GM12892 (cell line): ENCODE measurements at regions not wholly inside any gene's neighbourhood (a gene's known extent, or its start where the extent isn't known, plus 50 kb on each side); places are given as distances from the start of the nearest gene placed in this dataset.

Experiments used
- DNase-seq: peaks from one replicate; pipeline ENCODE4 v3.0.0; 2011; ENCODE audit not compliant: insufficient read length
- FAIRE-seq: peaks from 2 replicates; lab custom pipeline; 2011; peaks lifted over from hg19 to GRCh38; lab: Jason Lieb, UNC
- POLR2A ChIP-seq: IDR thresholded peaks from 2 replicates; pipeline ENCODE4 v1.6.1; 2011; ENCODE audit warnings: low read depth, low read length, control low read depth
- POLR2AphosphoS5 ChIP-seq: IDR thresholded peaks from 2 replicates; pipeline ENCODE4 v1.6.1; 2011; ENCODE audit warnings: low read depth, low read length, control low read depth
- TAF1 ChIP-seq: IDR thresholded peaks from 2 replicates; pipeline ENCODE4 v1.6.1; 2011; ENCODE audit warnings: low read depth, mild to moderate bottlenecking, control low read depth, low read length, borderline replicate concordance

DNA sequence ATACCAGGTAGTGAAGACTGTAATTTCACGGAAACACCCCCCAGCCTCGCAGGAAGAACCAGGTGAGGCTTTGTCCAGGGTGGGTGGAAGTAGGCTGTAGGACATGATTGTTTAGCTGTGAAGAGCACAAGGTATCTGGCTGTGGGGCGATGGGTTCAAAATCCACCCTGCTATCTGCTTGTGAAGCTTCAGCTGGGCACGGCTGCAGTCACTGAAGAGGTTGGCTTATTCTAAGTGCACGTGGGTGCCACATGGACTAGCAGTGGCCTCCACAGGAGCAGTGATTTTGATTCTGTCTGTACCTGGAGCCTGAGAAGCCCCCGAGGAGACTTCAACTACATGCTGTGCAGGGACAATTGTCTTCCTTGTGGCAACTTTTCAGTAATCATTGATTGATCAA is 254.1 kb downstream of the FGF9 start:
- no peak for DNase-seq
- no peak for FAIRE-seq
- no peak for TF ChIP-seq POLR2A
- no peak for TF ChIP-seq POLR2AphosphoS5
- no peak for TF ChIP-seq TAF1

DNA sequence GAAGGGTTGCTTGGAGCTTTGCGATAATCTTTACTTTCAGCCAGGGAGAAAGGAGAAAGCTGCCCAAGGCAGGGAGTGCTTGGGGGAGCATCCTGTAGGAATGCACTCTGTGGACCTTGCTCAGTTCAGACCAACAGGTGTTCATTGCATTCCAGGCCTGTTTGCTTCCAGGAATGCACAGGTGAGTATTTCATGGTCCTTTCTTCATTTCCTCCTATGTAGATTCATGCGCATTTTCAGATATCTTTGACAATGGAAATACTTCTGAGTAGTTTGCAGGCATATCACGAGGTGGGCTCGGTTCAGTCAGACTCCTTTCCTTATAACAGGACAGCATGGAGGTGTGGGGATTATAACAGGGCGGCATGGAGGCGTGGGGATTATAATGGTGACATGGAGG is 254.8 kb downstream of the FGF9 start:
- TF ChIP-seq TAF1 (no peak), POLR2AphosphoS5 (no peak), POLR2A (no peak)
- FAIRE-seq (no peak), DNase-seq (no peak)

DNA sequence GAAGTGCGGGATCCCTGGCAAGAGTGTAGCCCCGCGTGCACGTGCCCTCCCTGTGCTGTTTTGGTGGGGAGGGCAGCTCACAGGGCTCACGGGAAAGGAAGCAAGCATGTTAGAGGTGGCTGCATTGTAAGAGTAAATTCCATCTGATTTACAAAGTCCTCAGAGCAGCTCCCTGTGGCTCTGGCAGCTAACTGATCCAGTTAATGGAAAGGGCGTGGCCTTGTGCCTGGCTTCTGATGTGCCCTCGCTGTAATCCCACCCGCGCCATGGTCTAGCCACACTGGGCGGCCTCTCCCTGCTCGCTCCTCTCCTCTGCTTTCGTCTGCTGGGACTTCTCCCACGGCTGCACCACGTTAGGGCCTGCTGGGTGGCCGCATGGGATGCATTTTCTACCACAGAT is 258.5 kb downstream of the FGF9 start:
- DNase-seq (no peak), FAIRE-seq (no peak)
- TF ChIP-seq POLR2AphosphoS5 (no peak), TAF1 (no peak), POLR2A (no peak)

DNA sequence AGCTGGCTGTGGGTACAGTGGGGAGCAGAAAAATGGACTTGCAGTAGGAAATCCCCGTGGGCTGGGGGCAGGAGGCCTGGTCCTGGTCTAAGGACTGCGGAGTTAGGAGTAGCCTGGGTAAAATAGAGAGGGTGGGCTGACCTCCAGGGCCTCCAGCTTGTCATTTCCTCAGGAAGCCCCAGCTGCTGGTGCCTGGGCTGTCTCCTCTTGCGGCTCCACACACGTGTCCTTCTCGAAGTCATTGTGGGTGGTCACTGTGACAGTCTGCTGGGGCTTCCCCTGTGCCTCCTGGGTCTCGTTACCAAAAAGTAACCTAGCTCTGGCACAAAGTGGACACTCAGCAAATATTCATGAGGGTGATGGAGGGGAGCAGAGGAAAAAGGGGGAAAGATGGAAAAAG is 259.7 kb downstream of the FGF9 start:
- no peak for TF ChIP-seq POLR2A
- TF ChIP-seq TAF1, result no peak
- TF ChIP-seq POLR2AphosphoS5, result no peak
- FAIRE-seq (no peak), DNase-seq (no peak)

- DNase-seq (no peak), FAIRE-seq (no peak)
- TF ChIP-seq POLR2A (no peak), TAF1 (no peak), POLR2AphosphoS5 (no peak)
Measured at GRCh38 chr13:21932578-21932977, 261.7 kb downstream of the FGF9 start.

DNA sequence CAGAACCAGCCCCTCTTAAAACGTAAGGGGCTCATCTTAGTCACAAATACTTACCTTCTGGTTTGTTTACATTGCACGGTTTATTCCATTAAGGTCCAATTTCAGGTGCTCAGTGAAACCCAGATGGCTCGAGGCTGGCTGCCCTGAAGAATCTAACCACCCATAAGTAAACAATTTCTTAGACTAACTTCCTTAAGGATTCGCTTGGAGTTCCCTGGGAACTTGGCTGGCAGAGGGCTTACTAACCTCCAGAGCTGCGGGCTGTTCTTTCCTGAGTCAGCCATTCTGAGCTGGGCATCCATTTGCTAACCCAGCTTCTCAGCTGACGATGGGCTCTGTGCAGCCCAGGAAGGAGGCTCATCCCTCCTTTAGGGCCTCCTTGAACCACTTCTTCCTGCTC is 262.1 kb downstream of the FGF9 start:
- FAIRE-seq, result no peak
- TF ChIP-seq TAF1 (no peak), POLR2AphosphoS5 (no peak), POLR2A (no peak)
- no peak for DNase-seq

DNA sequence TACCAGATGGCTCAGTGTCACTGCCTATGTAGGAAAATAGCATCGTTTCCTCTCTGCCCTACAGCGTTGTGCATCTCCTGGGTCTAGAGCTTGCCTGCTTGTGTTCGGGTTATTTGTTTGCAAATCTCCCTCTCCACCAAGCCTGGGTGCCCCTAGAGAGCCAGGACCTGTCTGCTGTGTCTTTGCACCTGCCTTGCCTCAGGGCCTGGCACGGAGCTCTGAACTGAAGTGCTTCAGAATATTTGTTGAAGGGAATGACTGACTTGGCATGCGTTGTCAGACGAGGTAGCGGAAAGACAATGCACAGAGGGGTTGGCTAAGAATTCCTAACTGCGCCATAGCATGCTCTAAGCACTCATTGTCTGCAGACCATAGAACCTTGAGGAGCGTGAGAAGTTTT is 263.4 kb downstream of the FGF9 start:
- TF ChIP-seq POLR2AphosphoS5 (no peak), POLR2A (no peak), TAF1 (no peak)
- FAIRE-seq, result no peak
- DNase-seq, result no peak

DNA sequence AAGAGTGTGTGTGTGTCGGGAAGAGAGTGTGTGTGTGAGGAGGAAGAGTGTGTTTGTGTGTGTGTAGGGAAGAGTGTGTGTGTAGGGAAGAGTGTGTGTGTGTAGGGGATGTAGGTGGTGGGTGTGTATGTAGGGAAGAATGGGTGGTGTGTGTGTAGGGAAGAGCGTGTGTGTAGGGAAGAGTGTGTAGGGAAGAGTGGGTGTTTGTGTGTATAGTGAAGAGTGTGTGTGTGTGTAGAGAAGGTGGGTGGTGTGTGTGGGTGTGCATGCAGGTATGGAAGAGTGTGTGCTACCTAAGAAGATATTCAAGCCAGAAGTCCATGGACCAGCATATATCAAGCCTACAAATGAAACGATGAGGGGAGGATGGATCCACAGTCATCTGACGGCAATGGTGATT is 265.8 kb downstream of the FGF9 start:
- TF ChIP-seq TAF1, result no peak
- TF ChIP-seq POLR2A, result no peak
- TF ChIP-seq POLR2AphosphoS5, result no peak
- FAIRE-seq (no peak), DNase-seq (no peak)

- DNase-seq, result no peak
- TF ChIP-seq POLR2AphosphoS5 (no peak), POLR2A (no peak), TAF1 (no peak)
- FAIRE-seq, result no peak
Measured at GRCh38 chr13:21938168-21938567, 267.3 kb downstream of the FGF9 start.

GRCh38 chr13:21938636-21939035 is 267.8 kb downstream of the FGF9 start:
- TF ChIP-seq POLR2A (no peak), POLR2AphosphoS5 (no peak), TAF1 (no peak)
- DNase-seq, result no peak
- no peak for FAIRE-seq

GRCh38 chr13:21942061-21942460 is 271.2 kb downstream of the FGF9 start:
- no peak for TF ChIP-seq TAF1
- no peak for TF ChIP-seq POLR2A
- TF ChIP-seq POLR2AphosphoS5, result no peak
- FAIRE-seq, result no peak
- DNase-seq, result no peak

DNA sequence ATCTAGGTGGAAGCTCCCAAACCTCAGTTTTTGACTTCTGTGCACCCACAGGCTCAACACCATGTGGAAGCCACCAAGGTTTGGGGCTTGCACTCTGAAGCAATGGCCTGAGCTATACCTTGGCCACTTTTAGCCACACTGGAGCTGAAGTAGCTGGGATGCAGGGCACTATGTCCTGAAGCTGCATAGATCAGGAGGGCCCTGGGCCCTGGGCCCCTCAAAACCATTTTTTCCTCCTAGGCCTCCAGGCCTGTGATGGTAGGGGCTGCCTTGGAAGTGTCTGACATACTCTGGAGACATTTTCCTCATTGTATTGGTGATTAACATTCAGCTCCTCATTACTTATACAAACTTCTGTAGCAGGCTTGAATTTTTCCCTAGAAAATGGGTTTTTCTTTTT is 273.7 kb downstream of the FGF9 start:
- TF ChIP-seq POLR2AphosphoS5 (no peak), TAF1 (no peak)
- FAIRE-seq (no peak), DNase-seq (no peak)

DNA sequence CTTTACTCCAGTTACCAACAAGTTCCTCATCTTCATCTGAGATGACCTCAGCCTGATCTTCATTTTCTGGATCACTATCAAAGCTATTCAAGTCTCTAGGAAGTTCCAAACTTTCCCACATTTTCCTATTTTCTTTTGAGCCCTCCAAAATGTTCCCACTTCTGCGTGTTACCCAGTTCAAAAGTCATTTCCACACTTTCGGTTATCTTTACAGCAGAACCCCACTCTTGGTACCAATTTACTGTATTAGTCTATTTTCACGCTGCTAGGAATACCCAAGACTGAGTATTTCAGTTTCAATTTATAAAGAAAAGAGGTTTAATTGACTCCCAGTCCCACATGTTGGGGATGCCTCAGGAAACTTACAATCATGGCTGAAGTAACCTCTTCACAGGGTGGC is 274.3 kb downstream of the FGF9 start:
- DNase-seq, result no peak
- no peak for TF ChIP-seq TAF1
- TF ChIP-seq POLR2A, result no peak
- no peak for TF ChIP-seq POLR2AphosphoS5
- FAIRE-seq, result no peak

DNA sequence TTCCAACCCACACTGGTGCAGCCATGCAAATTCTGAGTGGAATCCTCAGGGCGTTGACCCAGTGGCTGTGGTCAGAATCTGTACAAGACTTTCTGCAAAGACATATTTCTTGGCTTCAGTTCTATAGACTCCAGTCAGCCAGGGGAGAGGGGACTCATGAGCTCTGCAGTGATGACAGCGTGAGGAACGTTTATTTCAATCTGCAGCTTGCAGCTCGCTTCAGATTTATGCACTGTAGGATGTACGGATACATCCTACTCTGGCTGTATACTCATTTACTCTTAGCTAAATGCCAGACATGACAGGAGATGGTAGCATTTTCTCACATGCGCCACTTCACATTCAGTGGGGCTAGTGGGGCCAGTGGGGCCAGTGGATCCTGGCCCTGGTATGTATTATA is 276.1 kb downstream of the FGF9 start:
- FAIRE-seq, result no peak
- no peak for DNase-seq
- TF ChIP-seq TAF1 (no peak), POLR2A (no peak), POLR2AphosphoS5 (no peak)
